HEK293 (cell line): ENCODE measurements at regions not wholly inside any gene's neighbourhood (a gene's known extent, or its start where the extent isn't known, plus 50 kb on each side); places are given as distances from the start of the nearest gene placed in this dataset.

Experiments
- CTCF ChIA-PET: fragments of 350-600 bp; formaldehyde crosslinking; extraction: SDS; loops from one replicate; lab custom pipeline; 2021; ENCODE audit warnings: antibody characterized with exemption; lab: Yijun Ruan, JAX
- POLR2A ChIA-PET: fragments of 300-600 bp; formaldehyde crosslinking; extraction: SDS; loops from one replicate; lab custom pipeline; 2020; ENCODE audit warnings: antibody characterized with exemption, inconsistent platforms; lab: Yijun Ruan, JAX
- H3K27ac ChIP-seq: fragments of 200-500 bp; sonication (Bioruptor generic); 2 replicates; pipeline ENCODE4 v1.5.1; 2014; ENCODE audit warnings: low read depth, low read length, control low read depth, inconsistent platforms; ENCODE audit errors: extremely low read depth
- H3K36me3 ChIP-seq, 2 experiments: fragments of 200-500 bp in 1 of 2; sonication (Bioruptor generic) in 1 of 2; 1 replicate in 1 of 2; 2 replicates in 1 of 2; pipeline ENCODE4 v1.5.1; 2014 to 2017; ENCODE audit warnings: inconsistent platforms in 2 of 2, low read length in 2 of 2; ENCODE audit not compliant: control insufficient read depth in 2 of 2, insufficient read depth in 1 of 2
- H3K4me1 ChIP-seq: fragments of 200-500 bp; sonication (Bioruptor generic); 2 replicates; pipeline ENCODE4 v1.5.1; 2014; ENCODE audit warnings: mild to moderate bottlenecking, low read length, inconsistent platforms; ENCODE audit not compliant: control insufficient read depth, insufficient read depth
- H3K4me3 ChIP-seq: 2 replicates; pipeline ENCODE4 v1.5.1; 2011; ENCODE audit warnings: low read depth, mild to moderate bottlenecking, control low read depth, low read length, moderate library complexity
- H3K9me3 ChIP-seq: fragments of 200-500 bp; sonication (Bioruptor generic); 2 replicates; pipeline ENCODE4 v1.5.1; 2014; ENCODE audit warnings: low read depth, low read length, inconsistent platforms; ENCODE audit not compliant: control insufficient read depth, insufficient read depth
- HOXD13 ChIP-seq: sonication (generic); formaldehyde crosslinking; IDR thresholded peaks from 2 replicates; pipeline ENCODE4 v1.8.0; 2022; ENCODE audit warnings: missing genetic modification reagents, borderline replicate concordance
- KLF17 ChIP-seq: fragments of 450-650 bp; formaldehyde crosslinking; IDR thresholded peaks from 2 replicates; pipeline ENCODE4 v1.5.1; 2016; ENCODE audit warnings: missing biosample characterization, missing genetic modification characterization
- KLF9 ChIP-seq: fragments of 450-650 bp; formaldehyde crosslinking; IDR thresholded peaks from 2 replicates; pipeline ENCODE4 v1.5.1; 2016; ENCODE audit warnings: missing biosample characterization, missing genetic modification characterization, low read depth
- OSR2 ChIP-seq: fragments of 450-650 bp; formaldehyde crosslinking; IDR thresholded peaks from 2 replicates; pipeline ENCODE4 v1.5.1; 2016; ENCODE audit warnings: missing biosample characterization, missing genetic modification characterization
- PRDM1 ChIP-seq: fragments of 450-650 bp; formaldehyde crosslinking; IDR thresholded peaks from 2 replicates; pipeline ENCODE4; 2016; ENCODE audit warnings: missing biosample characterization, missing genetic modification characterization
- RBAK ChIP-seq: fragments of 450-650 bp; formaldehyde crosslinking; IDR thresholded peaks from 2 replicates; pipeline ENCODE4 v1.5.1; 2016; ENCODE audit warnings: missing biosample characterization, missing genetic modification characterization
- SCRT2 ChIP-seq: fragments of 450-650 bp; formaldehyde crosslinking; IDR thresholded peaks from 2 replicates; pipeline ENCODE4 v1.5.1; 2016; ENCODE audit warnings: missing biosample characterization, missing genetic modification characterization
- SP2 ChIP-seq: fragments of 450-650 bp; formaldehyde crosslinking; IDR thresholded peaks from 2 replicates; pipeline ENCODE4 v1.5.1; 2016; ENCODE audit warnings: missing biosample characterization, missing genetic modification characterization
- TCF7L2 ChIP-seq: IDR thresholded peaks from 2 replicates; pipeline ENCODE4 v1.6.1; 2011; ENCODE audit warnings: low read depth, mild to moderate bottlenecking, inconsistent platforms, low read length, moderate library complexity, borderline replicate concordance
- ZBTB1 ChIP-seq: fragments of 450-650 bp; formaldehyde crosslinking; IDR thresholded peaks from 2 replicates; pipeline ENCODE4 v1.5.1; 2016; ENCODE audit warnings: missing biosample characterization, missing genetic modification characterization
- ZBTB17 ChIP-seq: fragments of 450-650 bp; formaldehyde crosslinking; IDR thresholded peaks from 2 replicates; pipeline ENCODE4 v1.5.1; 2016; ENCODE audit warnings: missing biosample characterization, missing genetic modification characterization
- ZBTB20 ChIP-seq: fragments of 450-650 bp; formaldehyde crosslinking; IDR thresholded peaks from 2 replicates; pipeline ENCODE4 v1.5.1; 2016; ENCODE audit warnings: missing biosample characterization, missing genetic modification characterization
- ZBTB44 ChIP-seq: fragments of 450-650 bp; IDR thresholded peaks from 2 replicates; pipeline ENCODE4 v1.5.1; 2018; ENCODE audit warnings: missing biosample characterization, mild to moderate bottlenecking, missing genetic modification characterization
- ZNF10 ChIP-seq: fragments of 450-650 bp; formaldehyde crosslinking; IDR thresholded peaks from 2 replicates; pipeline ENCODE4 v1.5.1; 2017; ENCODE audit warnings: missing biosample characterization, missing genetic modification characterization
- ZNF214 ChIP-seq: fragments of 450-650 bp; formaldehyde crosslinking; IDR thresholded peaks from 2 replicates; pipeline ENCODE4 v1.5.1; 2017; ENCODE audit warnings: missing biosample characterization, mild to moderate bottlenecking, missing genetic modification characterization, borderline replicate concordance
- ZNF426 ChIP-seq: fragments of 450-650 bp; formaldehyde crosslinking; IDR thresholded peaks from 2 replicates; pipeline ENCODE4 v1.5.1; 2017; ENCODE audit warnings: missing biosample characterization, missing genetic modification characterization, mild to moderate bottlenecking, inconsistent platforms, moderate library complexity
- ZNF530 ChIP-seq: fragments of 450-650 bp; formaldehyde crosslinking; IDR thresholded peaks from 2 replicates; pipeline ENCODE4 v1.5.1; 2016; ENCODE audit warnings: low read depth, missing biosample characterization, missing genetic modification characterization
- ZNF555 ChIP-seq: fragments of 450-650 bp; formaldehyde crosslinking; conservative IDR thresholded peaks from 2 replicates; pipeline ENCODE4 v1.5.1; 2017; ENCODE audit warnings: missing biosample characterization, mild to moderate bottlenecking, missing genetic modification characterization, inconsistent platforms
- ZNF558 ChIP-seq: fragments of 450-650 bp; formaldehyde crosslinking; IDR thresholded peaks from 2 replicates; pipeline ENCODE4 v1.5.1; 2016; ENCODE audit warnings: missing biosample characterization, missing genetic modification characterization
- ZNF600 ChIP-seq: fragments of 450-650 bp; formaldehyde crosslinking; IDR thresholded peaks from 2 replicates; pipeline ENCODE4 v1.5.1; 2016; ENCODE audit warnings: missing biosample characterization, missing genetic modification characterization
- ZNF623 ChIP-seq: fragments of 450-650 bp; formaldehyde crosslinking; IDR thresholded peaks from 2 replicates; pipeline ENCODE4 v1.5.1; 2016; ENCODE audit warnings: missing biosample characterization, missing genetic modification characterization
- ZNF701 ChIP-seq: fragments of 450-650 bp; formaldehyde crosslinking; IDR thresholded peaks from 2 replicates; pipeline ENCODE4 v1.5.1; 2016; ENCODE audit warnings: missing biosample characterization, missing genetic modification characterization
- ZNF747 ChIP-seq: fragments of 450-650 bp; formaldehyde crosslinking; IDR thresholded peaks from 2 replicates; pipeline ENCODE4 v1.5.1; 2016; ENCODE audit warnings: missing biosample characterization, missing genetic modification characterization
- ZNF777 ChIP-seq: fragments of 450-650 bp; formaldehyde crosslinking; IDR thresholded peaks from 2 replicates; pipeline ENCODE4 v1.5.1; 2017; ENCODE audit warnings: missing biosample characterization, missing genetic modification characterization, borderline replicate concordance
- TF ChIP-seq, protein P1 (sequence below): fragments of 450-650 bp; formaldehyde crosslinking; IDR thresholded peaks from 2 replicates; pipeline ENCODE4 v1.5.1; 2016; ENCODE audit warnings: missing biosample characterization, missing genetic modification characterization
- TF ChIP-seq, protein P2 (sequence below): fragments of 450-650 bp; formaldehyde crosslinking; IDR thresholded peaks from 2 replicates; pipeline ENCODE4 v1.5.1; 2016; ENCODE audit warnings: missing biosample characterization, missing genetic modification characterization
- TF ChIP-seq, protein P3 (sequence below): fragments of 450-650 bp; formaldehyde crosslinking; IDR thresholded peaks from 2 replicates; pipeline ENCODE4 v1.5.1; 2017; ENCODE audit warnings: missing biosample characterization, missing genetic modification characterization

DNA sequence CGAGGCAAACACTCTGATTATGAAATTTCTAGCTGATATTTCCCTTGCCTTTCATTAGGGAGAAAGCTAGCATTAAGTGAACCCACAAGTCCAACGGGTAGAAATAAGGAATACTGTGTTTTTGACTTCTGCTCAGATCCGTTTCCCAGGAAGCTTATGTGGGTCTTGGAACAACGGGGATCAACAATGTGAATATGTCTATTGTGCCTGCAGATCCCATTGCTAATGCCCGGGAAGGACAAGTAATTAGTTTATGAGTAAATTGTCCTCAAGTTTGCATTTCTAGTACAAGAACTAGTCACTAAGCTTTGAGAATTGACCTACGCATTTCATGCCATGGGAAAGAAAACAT, 236.4 kb downstream of the UACA start:
- ChIA-PET CTCF (interaction anchor here (0.7 to 1.8 kb wide), 11 partner anchors 8 to 53 kb away, joined by 3 to 11 read pairs (median 4); no protein-coding TSS in a partner anchor), POLR2A (interaction anchor here (0.7 to 2.0 kb wide), 14 partner anchors 8 to 430 kb away, joined by 3 to 14 read pairs (median 4); partner anchors contain the start of gene TLE3)
- H3K9me3 ChIP-seq: no peaks in the 10 kb centered on the region
- TF ChIP-seq PRDM1 (tag by site-specific recombination) (peak; percentile 49), ZNF623 (tag by site-specific recombination) (no peak)
- no peaks in the 10 kb centered on the region for H3K36me3 ChIP-seq
- H3K4me1 ChIP-seq: peaks cover 29% of the 10 kb centered on the region
- peak overlapping the region; percentile 97 for H3K27ac ChIP-seq
- no peak overlapping the region for H3K4me3 ChIP-seq

- H3K9me3 ChIP-seq: no peaks in the 10 kb centered on the region
- CTCF ChIA-PET: interaction anchor here (0.6 to 1.8 kb wide), 12 partner anchors 8 to 54 kb away, joined by 3 to 11 read pairs (median 4); no protein-coding TSS in a partner anchor
- H3K4me1 ChIP-seq: peaks cover 29% of the 10 kb centered on the region
- H3K36me3 ChIP-seq: no peaks in the 10 kb centered on the region
- peak overlapping the region; percentile 97 for H3K27ac ChIP-seq
- POLR2A ChIA-PET: interaction anchor here (0.7 to 2.0 kb wide), 14 partner anchors 9 to 429 kb away, joined by 3 to 14 read pairs (median 4); partner anchors contain the start of gene TLE3
- no peak overlapping the region; the same call in 1 of the 2 replicates for H3K4me3 ChIP-seq
- peak; percentile 77 for TF ChIP-seq ZNF600 (tag by site-specific recombination)
- peak; percentile 99 for TF ChIP-seq ZBTB17 (tag by site-specific recombination)
- TF ChIP-seq, protein P1, sequence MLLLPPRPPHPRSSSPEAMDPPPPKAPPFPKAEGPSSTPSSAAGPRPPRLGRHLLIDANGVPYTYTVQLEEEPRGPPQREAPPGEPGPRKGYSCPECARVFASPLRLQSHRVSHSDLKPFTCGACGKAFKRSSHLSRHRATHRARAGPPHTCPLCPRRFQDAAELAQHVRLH (tag by site-specific recombination): peak; percentile 91
- TF ChIP-seq ZNF214 (tag by site-specific recombination): no peak
- TF ChIP-seq, protein P2, sequence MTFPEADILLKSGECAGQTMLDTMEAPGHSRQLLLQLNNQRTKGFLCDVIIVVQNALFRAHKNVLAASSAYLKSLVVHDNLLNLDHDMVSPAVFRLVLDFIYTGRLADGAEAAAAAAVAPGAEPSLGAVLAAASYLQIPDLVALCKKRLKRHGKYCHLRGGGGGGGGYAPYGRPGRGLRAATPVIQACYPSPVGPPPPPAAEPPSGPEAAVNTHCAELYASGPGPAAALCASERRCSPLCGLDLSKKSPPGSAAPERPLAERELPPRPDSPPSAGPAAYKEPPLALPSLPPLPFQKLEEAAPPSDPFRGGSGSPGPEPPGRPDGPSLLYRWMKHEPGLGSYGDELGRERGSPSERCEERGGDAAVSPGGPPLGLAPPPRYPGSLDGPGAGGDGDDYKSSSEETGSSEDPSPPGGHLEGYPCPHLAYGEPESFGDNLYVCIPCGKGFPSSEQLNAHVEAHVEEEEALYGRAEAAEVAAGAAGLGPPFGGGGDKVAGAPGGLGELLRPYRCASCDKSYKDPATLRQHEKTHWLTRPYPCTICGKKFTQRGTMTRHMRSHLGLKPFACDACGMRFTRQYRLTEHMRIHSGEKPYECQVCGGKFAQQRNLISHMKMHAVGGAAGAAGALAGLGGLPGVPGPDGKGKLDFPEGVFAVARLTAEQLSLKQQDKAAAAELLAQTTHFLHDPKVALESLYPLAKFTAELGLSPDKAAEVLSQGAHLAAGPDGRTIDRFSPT: peak; percentile 97
- no peak for TF ChIP-seq ZNF426
- peak; percentile 71 for TF ChIP-seq ZBTB20 (tag by site-specific recombination)
- peak; percentile 100 for TF ChIP-seq OSR2 (tag by site-specific recombination)
- TF ChIP-seq ZBTB1 (tag by site-specific recombination): peak; percentile 97
- TF ChIP-seq ZNF530 (tag by site-specific recombination): no peak
- TF ChIP-seq KLF17: peak; percentile 96
- TF ChIP-seq ZNF701 (tag by site-specific recombination): no peak
- TF ChIP-seq HOXD13 (CRISPR knock-in tag): peak; percentile 98
- no peak for TF ChIP-seq KLF9 (tag by site-specific recombination)
- peak; percentile 95 for TF ChIP-seq TCF7L2
- TF ChIP-seq ZBTB44: peak; percentile 94; the same call in 1 of the 2 replicates
- peak; percentile 78; the same call in 1 of the 2 replicates for TF ChIP-seq ZNF558 (tag by site-specific recombination)
- no peak for TF ChIP-seq ZNF555
- peak; percentile 46 for TF ChIP-seq SP2 (tag by site-specific recombination)
- TF ChIP-seq ZNF777 (tag by site-specific recombination): no peak
- TF ChIP-seq SCRT2 (tag by site-specific recombination): no peak; the same call in 1 of the 2 replicates
- 0 out of 2 replicates have a peak, but pooled peaks have one; percentile 68 for TF ChIP-seq ZNF10 (tag by site-specific recombination)
- TF ChIP-seq RBAK (tag by site-specific recombination): peak; percentile 77; the same call in 1 of the 2 replicates
- no peak for TF ChIP-seq ZNF747 (tag by site-specific recombination)
- TF ChIP-seq, protein P3, sequence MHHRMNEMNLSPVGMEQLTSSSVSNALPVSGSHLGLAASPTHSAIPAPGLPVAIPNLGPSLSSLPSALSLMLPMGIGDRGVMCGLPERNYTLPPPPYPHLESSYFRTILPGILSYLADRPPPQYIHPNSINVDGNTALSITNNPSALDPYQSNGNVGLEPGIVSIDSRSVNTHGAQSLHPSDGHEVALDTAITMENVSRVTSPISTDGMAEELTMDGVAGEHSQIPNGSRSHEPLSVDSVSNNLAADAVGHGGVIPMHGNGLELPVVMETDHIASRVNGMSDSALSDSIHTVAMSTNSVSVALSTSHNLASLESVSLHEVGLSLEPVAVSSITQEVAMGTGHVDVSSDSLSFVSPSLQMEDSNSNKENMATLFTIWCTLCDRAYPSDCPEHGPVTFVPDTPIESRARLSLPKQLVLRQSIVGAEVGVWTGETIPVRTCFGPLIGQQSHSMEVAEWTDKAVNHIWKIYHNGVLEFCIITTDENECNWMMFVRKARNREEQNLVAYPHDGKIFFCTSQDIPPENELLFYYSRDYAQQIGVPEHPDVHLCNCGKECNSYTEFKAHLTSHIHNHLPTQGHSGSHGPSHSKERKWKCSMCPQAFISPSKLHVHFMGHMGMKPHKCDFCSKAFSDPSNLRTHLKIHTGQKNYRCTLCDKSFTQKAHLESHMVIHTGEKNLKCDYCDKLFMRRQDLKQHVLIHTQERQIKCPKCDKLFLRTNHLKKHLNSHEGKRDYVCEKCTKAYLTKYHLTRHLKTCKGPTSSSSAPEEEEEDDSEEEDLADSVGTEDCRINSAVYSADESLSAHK (tag by site-specific recombination): peak; percentile 90
Observed at GRCh38 chr15:70526221-70526973, 237.0 kb downstream of the UACA start.
